Psoas muscle (tissue), 7 donors: ENCODE measurements at regions not wholly inside any gene's neighbourhood (a gene's known extent, or its start where the extent isn't known, plus 50 kb on each side); places are given as distances from the start of the nearest gene placed in this dataset.

ENCODE experiments used
- ATAC-seq, 4 donors: fragments of 200-7000 bp; cut with Tn5 transposase; one replicate each; pipeline ENCODE4 v1.9.1; 2020; ENCODE audit warnings: moderate library complexity in 3 of 4, mild to moderate bottlenecking in 2 of 4
- DNase-seq, 2 donors: peaks; one replicate each; pipeline ENCODE4 v3.0.0-alpha.2; 2020
- H3K27ac ChIP-seq: fragments of 200-600 bp; one replicate; pipeline ENCODE4 v1.8.0; 2022
- H3K27me3 ChIP-seq, 3 donors: fragments of 200-600 bp in 1 of 3; one replicate each; pipeline versions ENCODE4 v1.6.1 to v1.8.0; 2013 to 2022; ENCODE audit warnings: low read length in 2 of 3, mild to moderate bottlenecking in 2 of 3, moderate library complexity in 1 of 3; ENCODE audit not compliant: insufficient read depth in 3 of 3
- H3K36me3 ChIP-seq, 2 donors: fragments of 200-600 bp in 1 of 2; one replicate each; pipeline versions ENCODE4 v1.6.1 to v1.8.0; 2013 to 2022; ENCODE audit warnings: low read depth in 1 of 2, mild to moderate bottlenecking in 1 of 2, moderate library complexity in 1 of 2; ENCODE audit not compliant: insufficient read depth in 1 of 2
- H3K4me1 ChIP-seq: fragments of 200-600 bp; one replicate; pipeline ENCODE4 v1.8.0; 2022
- H3K4me3 ChIP-seq: fragments of 200-600 bp; one replicate; pipeline ENCODE4 v1.8.0; 2022; ENCODE audit warnings: mild to moderate bottlenecking
- H3K9me3 ChIP-seq: fragments of 200-600 bp; one replicate; pipeline ENCODE4 v1.8.0; 2022
- WGBS, 3 donors: extraction: QIAGEN DNeasy Blood & Tissue Kit; methylation state at CpG; one replicate each; pipeline versions ENCODE4 v1.1.6 to v1.1.7; 2013; 5-methylcytosine and 5-hydroxymethylcytosine counted together
- intact Hi-C, 2 donors: fragments of 100-400 bp; cut with DNase I; formaldehyde crosslinking; loops; one replicate each; pipeline versions ENCODE4 v1.11.0 to v1.14.2; 2022
- TF ChIP-seq, protein P1 (sequence below): fragments of 200-600 bp; IDR thresholded peaks from one replicate; pipeline ENCODE4 v1.8.0; 2022; ENCODE audit warnings: antibody characterized with exemption
- donor health status: healthy with polysubstance abuse.
- donor health status: DM: no; HTN: no; CAD: no; lungs with moderate emphysema.
- donor health status: Bipolar disorder and iron deficiency.
- donor health status: healthy.
- donor health status: DM: yes; HTN: yes; CAD: no.
- donor health status: DM: no; HTN: no; CAD: no.
- donor health status: DM: yes; HTN: yes; CAD: no.

GRCh38 chr21:36643374-36644250 is 55.3 kb upstream of the SIM2 start:
- intact Hi-C loops = no loop called here
- DNase-seq = no peak
- Histone ChIP-seq H3K27ac (no peak overlapping the region), H3K9me3 (no peaks in the 10 kb centered on the region), H3K4me1 (no peaks in the 10 kb centered on the region), H3K4me3 (no peak overlapping the region), H3K36me3 (no peaks in the 10 kb centered on the region), H3K27me3 (peaks cover 0 to 34% (median 16%) of the 10 kb centered on the region in 3 donors)
- 93 to 96% (median 93%) methylated on average over 12 of the region's 12 CpGs for WGBS, 3 donors
- no peak for ATAC-seq
- TF ChIP-seq, protein P1, sequence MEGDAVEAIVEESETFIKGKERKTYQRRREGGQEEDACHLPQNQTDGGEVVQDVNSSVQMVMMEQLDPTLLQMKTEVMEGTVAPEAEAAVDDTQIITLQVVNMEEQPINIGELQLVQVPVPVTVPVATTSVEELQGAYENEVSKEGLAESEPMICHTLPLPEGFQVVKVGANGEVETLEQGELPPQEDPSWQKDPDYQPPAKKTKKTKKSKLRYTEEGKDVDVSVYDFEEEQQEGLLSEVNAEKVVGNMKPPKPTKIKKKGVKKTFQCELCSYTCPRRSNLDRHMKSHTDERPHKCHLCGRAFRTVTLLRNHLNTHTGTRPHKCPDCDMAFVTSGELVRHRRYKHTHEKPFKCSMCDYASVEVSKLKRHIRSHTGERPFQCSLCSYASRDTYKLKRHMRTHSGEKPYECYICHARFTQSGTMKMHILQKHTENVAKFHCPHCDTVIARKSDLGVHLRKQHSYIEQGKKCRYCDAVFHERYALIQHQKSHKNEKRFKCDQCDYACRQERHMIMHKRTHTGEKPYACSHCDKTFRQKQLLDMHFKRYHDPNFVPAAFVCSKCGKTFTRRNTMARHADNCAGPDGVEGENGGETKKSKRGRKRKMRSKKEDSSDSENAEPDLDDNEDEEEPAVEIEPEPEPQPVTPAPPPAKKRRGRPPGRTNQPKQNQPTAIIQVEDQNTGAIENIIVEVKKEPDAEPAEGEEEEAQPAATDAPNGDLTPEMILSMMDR = no peak

DNA sequence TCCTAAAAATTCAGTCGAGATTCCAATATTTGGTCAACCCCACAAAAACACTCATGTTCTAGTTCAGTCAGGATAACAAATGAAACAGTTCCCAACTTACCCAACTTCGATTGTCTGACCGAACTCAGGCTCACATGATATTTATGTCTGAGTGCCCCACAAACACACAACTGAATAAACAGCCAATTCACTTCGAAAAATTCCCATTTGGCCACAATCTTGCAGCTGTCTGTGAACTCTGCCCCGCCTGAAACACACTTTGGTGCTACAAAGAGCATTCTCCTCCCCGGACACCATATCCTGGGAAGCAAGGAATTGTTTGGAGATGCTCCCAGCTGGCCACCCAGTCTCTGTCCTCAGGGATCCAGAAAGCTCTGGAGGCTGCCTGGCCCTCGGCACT is 52.9 kb upstream of the SIM2 start:
- no peak overlapping the region for H3K4me3 ChIP-seq
- H3K4me1 ChIP-seq = no peaks in the 10 kb centered on the region
- DNase-seq (no peak), ATAC-seq (no peak)
- H3K27ac ChIP-seq = no peak overlapping the region
- H3K27me3 ChIP-seq = peaks cover 0 to 32% (median 10%) of the 10 kb centered on the region in 3 donors
- no peaks in the 10 kb centered on the region for H3K9me3 ChIP-seq
- intact Hi-C loops = no loop called here
- no peaks in the 10 kb centered on the region for H3K36me3 ChIP-seq
- TF ChIP-seq, protein P1 = no peak
- 63 to 80% (median 71%) methylated on average over 7 of the region's 7 CpGs for WGBS, 3 donors

DNA sequence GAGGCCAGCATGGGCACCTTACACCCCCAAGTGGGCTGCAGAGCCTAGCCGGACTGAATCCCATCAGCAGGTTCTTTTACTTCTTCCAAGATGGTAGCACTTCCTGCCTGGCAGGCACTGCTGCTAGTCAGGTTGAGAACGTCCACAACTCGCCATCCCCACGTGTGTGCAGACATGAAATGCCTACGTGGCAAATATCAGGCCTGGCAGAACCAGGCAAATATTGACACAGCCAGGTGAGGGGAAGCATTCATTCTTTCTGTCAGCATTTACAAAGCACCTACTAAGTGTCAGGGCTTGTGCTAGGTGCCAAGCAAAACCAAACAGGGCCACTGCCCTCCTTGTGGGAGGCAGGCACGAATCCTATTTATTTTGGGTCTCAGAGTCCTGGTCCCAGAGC is 52.3 kb upstream of the SIM2 start:
- intact Hi-C loops = no loop called here
- Histone ChIP-seq H3K4me1 (no peaks in the 10 kb centered on the region), H3K27me3 (peaks cover 0 to 28% (median 13%) of the 10 kb centered on the region in 3 donors), H3K9me3 (no peaks in the 10 kb centered on the region), H3K4me3 (no peak overlapping the region), H3K27ac (no peak overlapping the region), H3K36me3 (no peaks in the 10 kb centered on the region)
- 89 to 91% (median 90%) methylated on average over 6 of the region's 6 CpGs for whole genome bisulfite sequencing, 3 donors
- no peak for DNase-seq
- no peak for ATAC-seq
- TF ChIP-seq, protein P1 = no peak

DNA sequence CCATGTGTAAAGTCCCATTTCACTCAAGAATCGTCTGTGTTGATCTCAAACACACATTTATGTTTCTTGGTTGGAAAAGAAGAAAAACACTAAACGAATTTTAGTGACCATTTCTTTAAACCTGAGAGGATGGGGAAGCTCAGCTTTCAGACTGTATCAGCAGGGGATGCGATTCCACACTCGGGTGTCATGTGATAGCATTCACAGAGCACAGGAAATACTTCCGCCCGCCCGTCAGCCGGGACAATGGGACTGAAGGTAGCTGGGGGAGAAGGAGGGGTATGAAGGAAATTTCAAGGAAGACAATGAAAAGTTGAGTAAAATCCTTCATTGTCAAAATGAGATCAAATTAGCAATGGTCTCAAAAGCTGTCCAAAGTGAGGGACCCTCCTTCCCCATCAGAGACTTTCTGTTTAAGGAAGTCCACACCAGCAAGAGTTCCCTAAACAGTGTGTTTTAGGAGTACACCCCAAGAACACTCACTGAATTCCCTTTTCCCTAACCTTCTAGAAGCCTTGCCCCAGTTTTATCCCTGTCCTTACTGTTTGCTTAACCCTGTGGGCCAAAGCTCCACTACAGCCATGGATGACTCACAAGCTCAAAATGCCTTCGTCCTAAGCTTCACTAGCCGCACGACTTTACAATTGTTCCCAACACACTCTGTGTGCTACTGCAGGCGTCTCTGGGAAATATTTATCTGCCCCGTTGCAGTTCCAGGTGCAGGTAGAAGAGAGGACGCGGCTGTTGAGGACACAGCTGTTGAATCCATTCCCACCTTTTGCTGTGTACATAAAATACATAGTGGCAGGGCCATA is 51.4 kb upstream of the SIM2 start:
- Histone ChIP-seq H3K4me3 (no peak overlapping the region), H3K9me3 (no peaks in the 10 kb centered on the region), H3K4me1 (no peaks in the 10 kb centered on the region), H3K36me3 (no peaks in the 10 kb centered on the region), H3K27ac (no peak overlapping the region), H3K27me3 (peaks cover 0 to 21% (median 11%) of the 10 kb centered on the region in 3 donors)
- no peak for DNase-seq
- intact Hi-C loops = no loop called here
- no peak for ATAC-seq
- TF ChIP-seq, protein P1 = no peak
- WGBS, 3 donors = 39 to 41% (median 39%) methylated on average over 15 of the region's 15 CpGs
